H9 (cell line): ENCODE measurements at regions not wholly inside any gene's neighbourhood (a gene's known extent, or its start where the extent isn't known, plus 50 kb on each side); places are given as distances from the start of the nearest gene placed in this dataset.

ENCODE experiments used
- DNase-seq: peaks from one replicate; pipeline ENCODE4 v3.0.0-alpha.2; 2017
- H2AFZ ChIP-seq: one replicate; pipeline ENCODE4 v1.6.1; 2013; ENCODE audit warnings: mild to moderate bottlenecking, low read length, control low read depth, moderate library complexity
- H2AK5ac ChIP-seq: 2 replicates; pipeline ENCODE4 v1.6.1; 2013; ENCODE audit warnings: low read length, control low read depth, mixed read lengths; ENCODE audit not compliant: insufficient read length
- H2BK120ac ChIP-seq: one replicate; pipeline ENCODE4 v1.6.1; 2013; ENCODE audit warnings: low read depth, mild to moderate bottlenecking, low read length, control low read depth, inconsistent platforms; ENCODE audit not compliant: poor library complexity, severe bottlenecking
- H2BK12ac ChIP-seq: 2 replicates; pipeline ENCODE4 v1.6.1; 2013; ENCODE audit warnings: low read length, control low read depth, mixed read lengths, low read depth; ENCODE audit not compliant: insufficient read length
- H2BK15ac ChIP-seq: 2 replicates; pipeline ENCODE4 v1.6.1; 2013; ENCODE audit warnings: low read depth, low read length, control low read depth
- H2BK20ac ChIP-seq: one replicate; pipeline ENCODE4 v1.6.1; 2013; ENCODE audit warnings: low read depth, mild to moderate bottlenecking, low read length, control low read depth, inconsistent platforms; ENCODE audit not compliant: poor library complexity, severe bottlenecking
- H2BK5ac ChIP-seq: 2 replicates; pipeline ENCODE4 v1.6.1; 2013; ENCODE audit warnings: low read length, control low read depth, mixed read lengths; ENCODE audit not compliant: insufficient read length
- H3K14ac ChIP-seq: 2 replicates; pipeline ENCODE4 v1.6.1; 2013; ENCODE audit warnings: low read length, control low read depth; ENCODE audit not compliant: insufficient read depth
- H3K18ac ChIP-seq: 2 replicates; pipeline ENCODE4 v1.6.1; 2013; ENCODE audit warnings: low read depth, mild to moderate bottlenecking, mixed read lengths, low read length, control low read depth; ENCODE audit not compliant: insufficient read length
- H3K23ac ChIP-seq: 2 replicates; pipeline ENCODE4 v1.6.1; 2013; ENCODE audit warnings: low read length, control low read depth, mixed read lengths, low read depth; ENCODE audit not compliant: insufficient read length
- H3K23me2 ChIP-seq: 2 replicates; pipeline ENCODE4 v1.6.1; 2013; ENCODE audit warnings: low read depth, mild to moderate bottlenecking, mixed read lengths, low read length, control low read depth; ENCODE audit not compliant: insufficient read length, poor library complexity, severe bottlenecking
- H3K27ac ChIP-seq: 2 replicates; pipeline ENCODE4 v1.5.1; 2013; ENCODE audit warnings: low read length, control low read depth, mixed read lengths, low read depth; ENCODE audit not compliant: insufficient read length
- H3K27me3 ChIP-seq: 2 replicates; pipeline ENCODE4 v1.6.1; 2013; ENCODE audit warnings: low read length, control low read depth, inconsistent platforms; ENCODE audit not compliant: insufficient read depth
- H3K4ac ChIP-seq: 2 replicates; pipeline ENCODE4 v1.6.1; 2013; ENCODE audit warnings: low read depth, mild to moderate bottlenecking, control low read depth, inconsistent platforms, low read length, moderate library complexity
- H3K4me1 ChIP-seq: 2 replicates; pipeline ENCODE4 v1.6.1; 2013; ENCODE audit warnings: low read length, control low read depth, inconsistent platforms; ENCODE audit not compliant: insufficient read depth
- H3K4me2 ChIP-seq: 2 replicates; pipeline ENCODE4 v1.6.1; 2013; ENCODE audit warnings: low read length, control low read depth, mixed read lengths; ENCODE audit not compliant: insufficient read length, insufficient read depth
- H3K56ac ChIP-seq: 2 replicates; pipeline ENCODE4 v1.6.1; 2013; ENCODE audit warnings: low read depth, mild to moderate bottlenecking, mixed read lengths, low read length, control low read depth; ENCODE audit not compliant: insufficient read length
- H3K79me1 ChIP-seq: 2 replicates; pipeline ENCODE4 v1.6.1; 2013; ENCODE audit warnings: low read depth, mild to moderate bottlenecking, moderate library complexity, low read length, control low read depth, inconsistent platforms; ENCODE audit not compliant: insufficient read depth, poor library complexity, severe bottlenecking
- H3K79me2 ChIP-seq: 2 replicates; pipeline ENCODE4 v1.6.1; 2013; ENCODE audit warnings: low read length, control low read depth, inconsistent platforms; ENCODE audit not compliant: insufficient read depth
- H3K9ac ChIP-seq: 2 replicates; pipeline ENCODE4 v1.6.1; 2013; ENCODE audit warnings: low read length, control low read depth, mixed read lengths; ENCODE audit not compliant: insufficient read length; ENCODE audit errors: extremely low read depth
- H3K9me3 ChIP-seq: one replicate; pipeline ENCODE4 v1.6.1; 2013; ENCODE audit warnings: low read depth, low read length, inconsistent platforms; ENCODE audit not compliant: control insufficient read depth
- H3T11ph ChIP-seq: one replicate; pipeline ENCODE4 v1.6.1; 2013; ENCODE audit warnings: mild to moderate bottlenecking, low read length, control low read depth, inconsistent platforms
- H4K20me1 ChIP-seq: one replicate; pipeline ENCODE4 v1.6.1; 2013; ENCODE audit not compliant: control insufficient read depth, insufficient read length, insufficient read depth
- H4K5ac ChIP-seq: 2 replicates; pipeline ENCODE4 v1.6.1; 2013; ENCODE audit warnings: low read depth, mild to moderate bottlenecking, mixed read lengths, low read length, control low read depth; ENCODE audit not compliant: insufficient read length
- H4K8ac ChIP-seq: replicated peaks from 2 replicates; pipeline ENCODE4 v1.6.1; 2013; ENCODE audit warnings: low read length, control low read depth, mixed read lengths, low read depth; ENCODE audit not compliant: insufficient read length
- H4K91ac ChIP-seq: 2 replicates; pipeline ENCODE4 v1.6.1; 2013; ENCODE audit warnings: low read depth, mild to moderate bottlenecking, moderate library complexity, mixed read lengths, low read length, control low read depth; ENCODE audit not compliant: insufficient read length
- H3K27ac Mint-ChIP-seq, 3 experiments: 2 replicates in 2 of 3; 3 replicates in 1 of 3; pipeline ENCODE4 v1.8.0; 2020 to 2021; ENCODE audit warnings: mixed read lengths in 3 of 3, mild to moderate bottlenecking in 1 of 3, moderate library complexity in 1 of 3
- H3K27me3 Mint-ChIP-seq: 2 replicates; pipeline ENCODE4 v1.8.0; 2021; ENCODE audit warnings: low read depth, mild to moderate bottlenecking, moderate library complexity, mixed read lengths
- H3K36me3 Mint-ChIP-seq, 3 experiments: 2 replicates in 2 of 3; 3 replicates in 1 of 3; pipeline ENCODE4 v1.8.0; 2020 to 2021; ENCODE audit warnings: low read depth in 3 of 3, mixed read lengths in 3 of 3; ENCODE audit not compliant: insufficient read depth in 1 of 3
- H3K4me1 Mint-ChIP-seq, 2 experiments: 2 replicates each; pipeline ENCODE4 v1.8.0; 2020; ENCODE audit warnings: mixed read lengths in 2 of 2
- H3K4me3 Mint-ChIP-seq, 2 experiments: 2 replicates in 1 of 2; 3 replicates in 1 of 2; pipeline ENCODE4 v1.8.0; 2020 to 2021; ENCODE audit warnings: mild to moderate bottlenecking in 2 of 2, mixed read lengths in 2 of 2, moderate library complexity in 1 of 2
- H3K9me3 Mint-ChIP-seq, 2 experiments: 2 replicates in 1 of 2; 3 replicates in 1 of 2; pipeline ENCODE4 v1.8.0; 2020; ENCODE audit warnings: mild to moderate bottlenecking in 2 of 2, mixed read lengths in 2 of 2, moderate library complexity in 1 of 2
- WGBS: extraction: QIAGEN DNeasy Blood & Tissue Kit; methylation state at CpG from one replicate; pipeline ENCODE4 v1.1.7; 2013; ENCODE audit warnings: missing lambda C conversion rate, low lambda C conversion rate, mixed read lengths; ENCODE audit not compliant: insufficient read length; ENCODE audit errors: extremely low coverage; 5-methylcytosine and 5-hydroxymethylcytosine counted together
- TF ChIP-seq, protein P1 (sequence below): fragments of 200-600 bp; sonication (generic); conservative IDR thresholded peaks from 3 replicates; pipeline ENCODE4 v1.8.0; 2021; ENCODE audit warnings: antibody characterized with exemption, mild to moderate bottlenecking

- no peak overlapping the region for H3K4me2 ChIP-seq
- no peak overlapping the region for H2BK120ac ChIP-seq
- H3K23ac ChIP-seq: no peak overlapping the region
- no peaks in the 10 kb centered on the region for H3K4me1 ChIP-seq
- H3K27me3 ChIP-seq: no peaks in the 10 kb centered on the region
- no peak overlapping the region for H3K9ac ChIP-seq
- H3K27ac Mint-ChIP-seq: no peak overlapping the region
- H3K27ac ChIP-seq: no peak overlapping the region
- no CpG with 5 or more reads among the region's 1 CpG for WGBS
- H3K14ac ChIP-seq: no peak overlapping the region
- 0 out of 2 replicates have a peak, but pooled peaks cover 2% of the 10 kb centered on the region for H3K27me3 Mint-ChIP-seq
- H3K36me3 Mint-ChIP-seq: no peaks in the 10 kb centered on the region
- no peak overlapping the region for H4K91ac ChIP-seq
- no peak overlapping the region for H3K18ac ChIP-seq
- H2BK20ac ChIP-seq: no peak overlapping the region
- no peak overlapping the region for H2BK5ac ChIP-seq
- no peak overlapping the region for H3K4ac ChIP-seq
- no peak overlapping the region for H2AK5ac ChIP-seq
- no peaks in the 10 kb centered on the region for H3K23me2 ChIP-seq
- no peak overlapping the region for H3K4me3 Mint-ChIP-seq
- no peak overlapping the region for H4K8ac ChIP-seq
- no peaks in the 10 kb centered on the region for H4K20me1 ChIP-seq
- no peak overlapping the region for H2BK15ac ChIP-seq
- H2AFZ ChIP-seq: no peak overlapping the region
- TF ChIP-seq, protein P1, sequence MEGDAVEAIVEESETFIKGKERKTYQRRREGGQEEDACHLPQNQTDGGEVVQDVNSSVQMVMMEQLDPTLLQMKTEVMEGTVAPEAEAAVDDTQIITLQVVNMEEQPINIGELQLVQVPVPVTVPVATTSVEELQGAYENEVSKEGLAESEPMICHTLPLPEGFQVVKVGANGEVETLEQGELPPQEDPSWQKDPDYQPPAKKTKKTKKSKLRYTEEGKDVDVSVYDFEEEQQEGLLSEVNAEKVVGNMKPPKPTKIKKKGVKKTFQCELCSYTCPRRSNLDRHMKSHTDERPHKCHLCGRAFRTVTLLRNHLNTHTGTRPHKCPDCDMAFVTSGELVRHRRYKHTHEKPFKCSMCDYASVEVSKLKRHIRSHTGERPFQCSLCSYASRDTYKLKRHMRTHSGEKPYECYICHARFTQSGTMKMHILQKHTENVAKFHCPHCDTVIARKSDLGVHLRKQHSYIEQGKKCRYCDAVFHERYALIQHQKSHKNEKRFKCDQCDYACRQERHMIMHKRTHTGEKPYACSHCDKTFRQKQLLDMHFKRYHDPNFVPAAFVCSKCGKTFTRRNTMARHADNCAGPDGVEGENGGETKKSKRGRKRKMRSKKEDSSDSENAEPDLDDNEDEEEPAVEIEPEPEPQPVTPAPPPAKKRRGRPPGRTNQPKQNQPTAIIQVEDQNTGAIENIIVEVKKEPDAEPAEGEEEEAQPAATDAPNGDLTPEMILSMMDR: no peak
- peaks cover 5 to 9% of the 10 kb centered on the region in 2 experiments; a peak in 1 of 4 replicates for H3K4me1 Mint-ChIP-seq
- DNase-seq: no peak
- no peaks in the 10 kb centered on the region for H3K9me3 Mint-ChIP-seq
- H3T11ph ChIP-seq: no peak overlapping the region
- no peak overlapping the region for H3K56ac ChIP-seq
- no peaks in the 10 kb centered on the region for H3K79me1 ChIP-seq
- no peak overlapping the region for H4K5ac ChIP-seq
- H3K79me2 ChIP-seq: no peaks in the 10 kb centered on the region
- no peaks in the 10 kb centered on the region for H3K9me3 ChIP-seq
- H2BK12ac ChIP-seq: no peak overlapping the region
Observed at GRCh38 chr11:42825598-42825997, 486.2 kb upstream of the API5 start.
